ENCODE measurements at regions not wholly inside any gene's neighbourhood (a gene's known extent, or its start where the extent isn't known, plus 50 kb on each side); places are given as distances from the start of the nearest gene placed in this dataset.

- DNase-seq (ENCODE audit: low read depth in 2 of 2) = no peak
These were observed 254.4 kb downstream of the OPA1 start for GRCh38 chr3:193847402-193847801.

GRCh38 chr3:193848547-193848946 is 255.5 kb downstream of the OPA1 start:
- no peak for DNase-seq (ENCODE audit: low read depth in 2 of 2)

GRCh38 chr3:193850084-193850619 is 257.1 kb downstream of the OPA1 start:
- no peak for DNase-seq (ENCODE audit: low read depth in 2 of 2)

- no peak for DNase-seq (ENCODE audit: low read depth in 2 of 2)
These were observed 258.4 kb downstream of the OPA1 start for GRCh38 chr3:193851428-193851847.

GRCh38 chr3:193851941-193852674 is 259.1 kb downstream of the OPA1 start:
- DNase-seq (ENCODE audit: low read depth in 2 of 2) = no peak

GRCh38 chr3:193852901-193853300 is 259.9 kb downstream of the OPA1 start:
- DNase-seq (ENCODE audit: low read depth in 2 of 2) = no peak

- DNase-seq (ENCODE audit: low read depth in 2 of 2) = no peak
These were observed 260.7 kb downstream of the OPA1 start for GRCh38 chr3:193853511-193854219.

GRCh38 chr3:193857996-193858395 is 265.0 kb downstream of the OPA1 start:
- DNase-seq (ENCODE audit: low read depth in 2 of 2) = no peak

GRCh38 chr3:193859195-193859594 is 266.2 kb downstream of the OPA1 start:
- no peak for DNase-seq (ENCODE audit: low read depth in 2 of 2)

- no peak for DNase-seq (ENCODE audit: low read depth in 2 of 2)
These were observed 268.0 kb downstream of the OPA1 start for GRCh38 chr3:193861012-193861411.

GRCh38 chr3:193862843-193863242 is 269.8 kb downstream of the OPA1 start:
- DNase-seq (ENCODE audit: low read depth in 2 of 2) = no peak

- no peak for DNase-seq (ENCODE audit: low read depth in 2 of 2)
These were observed 270.8 kb downstream of the OPA1 start for GRCh38 chr3:193863657-193864357.

- no peak for DNase-seq (ENCODE audit: low read depth in 2 of 2)
These were observed 270.6 kb upstream of the HES1 start for GRCh38 chr3:193865339-193865738.

- DNase-seq (ENCODE audit: low read depth in 2 of 2) = no peak
These were observed 270.0 kb upstream of the HES1 start for GRCh38 chr3:193865896-193866480.

- DNase-seq (ENCODE audit: low read depth in 2 of 2) = no peak
These were observed 267.4 kb upstream of the HES1 start for GRCh38 chr3:193868590-193868989.

- DNase-seq (ENCODE audit: low read depth in 2 of 2) = no peak
These were observed 266.4 kb upstream of the HES1 start for GRCh38 chr3:193869221-193870201.

- DNase-seq (ENCODE audit: low read depth in 2 of 2) = no peak
These were observed 265.4 kb upstream of the HES1 start for GRCh38 chr3:193870376-193871219.

GRCh38 chr3:193871220-193871485 is 264.8 kb upstream of the HES1 start:
- no peak for DNase-seq (ENCODE audit: low read depth in 2 of 2)

- no peak for DNase-seq (ENCODE audit: low read depth in 2 of 2)
These were observed 263.6 kb upstream of the HES1 start for GRCh38 chr3:193872265-193872753.

Measured in stimulated activated CD8-positive, alpha-beta memory T cell treated with anti-CD3 and anti-CD28 coated beads, Interleukin-15, amount 100 ng/mL, for 4 hours (primary cell).